ENCODE measurements at regions not wholly inside any gene's neighbourhood (a gene's known extent, or its start where the extent isn't known, plus 50 kb on each side); places are given as distances from the start of the nearest gene placed in this dataset.

GRCh38 chr4:110395421-110395820 lies 80.5 kb upstream of the ENPEP start:
- TF ChIP-seq EGR1 (IDR thresholded peaks at IDR 0.05) = no peak
- no peak for TF ChIP-seq TCF12 (IDR thresholded peaks at IDR 0.05; ENCODE audit: low read depth)
- TF ChIP-seq ZBTB7A (IDR thresholded peaks at IDR 0.05; ENCODE audit: low read depth) = no peak
- TF ChIP-seq CREB1 (IDR thresholded peaks at IDR 0.05; ENCODE audit: low read depth) = no peak
- no peak for TF ChIP-seq RAD21 (IDR thresholded peaks at IDR 0.05; ENCODE audit: low read depth)
- no peak for TF ChIP-seq CEBPB (IDR thresholded peaks at IDR 0.05)
- TF ChIP-seq EP300 (IDR thresholded peaks at IDR 0.05; ENCODE audit: borderline replicate concordance) = no peak
- no peak for TF ChIP-seq REST (IDR thresholded peaks at IDR 0.05; ENCODE audit: low read depth)
- TF ChIP-seq MAX (IDR thresholded peaks at IDR 0.05) = no peak
- no peak for TF ChIP-seq TEAD4 (IDR thresholded peaks at IDR 0.05)
- no peak for TF ChIP-seq YY1 (IDR thresholded peaks at IDR 0.05; ENCODE audit: low read depth)
- TF ChIP-seq USF1 (IDR thresholded peaks at IDR 0.05) = no peak

GRCh38 chr4:110394871-110395270 lies 81.1 kb upstream of the ENPEP start:
- TF ChIP-seq CREB1 (IDR thresholded peaks at IDR 0.05; ENCODE audit: low read depth) (no peak), MAX (IDR thresholded peaks at IDR 0.05) (no peak)

GRCh38 chr4:110381784-110382183 lies 94.2 kb upstream of the ENPEP start:
- TF ChIP-seq YY1 (IDR thresholded peaks at IDR 0.05; ENCODE audit: low read depth) = no peak
- no peak for TF ChIP-seq USF1 (IDR thresholded peaks at IDR 0.05)
- no peak for TF ChIP-seq TCF12 (IDR thresholded peaks at IDR 0.05; ENCODE audit: low read depth)
- TF ChIP-seq CREB1 (IDR thresholded peaks at IDR 0.05; ENCODE audit: low read depth) = no peak
- no peak for TF ChIP-seq FOXM1 (IDR thresholded peaks at IDR 0.05; ENCODE audit: borderline replicate concordance, low read depth)
- TF ChIP-seq NFIC (IDR thresholded peaks at IDR 0.05) = no peak
- no peak for TF ChIP-seq CEBPB (IDR thresholded peaks at IDR 0.05)
- TF ChIP-seq TEAD4 (IDR thresholded peaks at IDR 0.05) = no peak
- no peak for TF ChIP-seq EP300 (IDR thresholded peaks at IDR 0.05; ENCODE audit: borderline replicate concordance)
- no peak for TF ChIP-seq ZBTB7A (IDR thresholded peaks at IDR 0.05; ENCODE audit: low read depth)
- no peak for TF ChIP-seq EGR1 (IDR thresholded peaks at IDR 0.05)
- TF ChIP-seq TAF1 (IDR thresholded peaks at IDR 0.05; ENCODE audit: low read depth) = no peak
- no peak for TF ChIP-seq MAX (IDR thresholded peaks at IDR 0.05)
- no peak for TF ChIP-seq REST (IDR thresholded peaks at IDR 0.05; ENCODE audit: low read depth)
- no peak for TF ChIP-seq RAD21 (IDR thresholded peaks at IDR 0.05; ENCODE audit: low read depth)

GRCh38 chr4:110372485-110372884 lies 103.5 kb upstream of the ENPEP start:
- TF ChIP-seq CEBPB (IDR thresholded peaks at IDR 0.05) (no peak), USF1 (IDR thresholded peaks at IDR 0.05) (no peak), EGR1 (IDR thresholded peaks at IDR 0.05) (no peak), TEAD4 (IDR thresholded peaks at IDR 0.05) (no peak), CREB1 (IDR thresholded peaks at IDR 0.05; ENCODE audit: low read depth) (no peak), NFIC (IDR thresholded peaks at IDR 0.05) (no peak), ZBTB7A (IDR thresholded peaks at IDR 0.05; ENCODE audit: low read depth) (no peak)

- TF ChIP-seq REST (IDR thresholded peaks at IDR 0.05; ENCODE audit: low read depth) (no peak), CEBPB (IDR thresholded peaks at IDR 0.05) (no peak), RAD21 (IDR thresholded peaks at IDR 0.05; ENCODE audit: low read depth) (no peak), EGR1 (IDR thresholded peaks at IDR 0.05) (no peak), TAF1 (IDR thresholded peaks at IDR 0.05; ENCODE audit: low read depth) (no peak), TCF12 (IDR thresholded peaks at IDR 0.05; ENCODE audit: low read depth) (no peak), EP300 (IDR thresholded peaks at IDR 0.05; ENCODE audit: borderline replicate concordance) (no peak), NFIC (IDR thresholded peaks at IDR 0.05) (no peak), ZBTB7A (IDR thresholded peaks at IDR 0.05; ENCODE audit: low read depth) (no peak), TEAD4 (IDR thresholded peaks at IDR 0.05) (no peak)
Observed at GRCh38 chr4:110371016-110371770, 104.8 kb upstream of the ENPEP start.
